DMS153 treated with DMSO at 0.1 percent for 48 hours (cell line): ENCODE measurements at regions not wholly inside any gene's neighbourhood (a gene's known extent, or its start where the extent isn't known, plus 50 kb on each side); places are given as distances from the start of the nearest gene placed in this dataset.

Experiments
- DNase-seq: peaks from one replicate; lab custom pipeline; 2025; ENCODE audit not compliant: unreplicated experiment; lab: John Stamatoyannopoulos, UW

DNA sequence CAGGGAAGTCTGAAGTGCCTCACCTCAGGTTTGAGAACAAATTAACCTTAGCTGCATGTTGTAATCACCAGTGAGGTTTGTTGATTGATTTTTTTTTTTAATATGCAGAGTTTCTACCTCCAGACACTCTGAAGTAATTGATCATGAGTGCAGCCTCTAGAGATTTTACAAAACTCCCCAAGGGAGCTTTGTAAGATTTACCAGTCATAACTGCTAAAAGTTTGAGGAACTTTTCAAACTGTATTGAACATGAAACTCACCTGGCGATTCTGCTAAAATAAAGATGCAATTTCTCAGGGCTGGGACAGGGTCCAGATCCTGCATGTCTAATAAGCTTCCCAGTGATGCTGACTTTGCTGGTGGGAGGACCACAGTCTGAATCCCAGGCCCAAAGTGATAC lies 339.6 kb upstream of the DCC start:
- no peak for DNase-seq

- DNase-seq, result no peak
These were observed 338.9 kb upstream of the DCC start for GRCh38 chr18:52001106-52001505.

DNA sequence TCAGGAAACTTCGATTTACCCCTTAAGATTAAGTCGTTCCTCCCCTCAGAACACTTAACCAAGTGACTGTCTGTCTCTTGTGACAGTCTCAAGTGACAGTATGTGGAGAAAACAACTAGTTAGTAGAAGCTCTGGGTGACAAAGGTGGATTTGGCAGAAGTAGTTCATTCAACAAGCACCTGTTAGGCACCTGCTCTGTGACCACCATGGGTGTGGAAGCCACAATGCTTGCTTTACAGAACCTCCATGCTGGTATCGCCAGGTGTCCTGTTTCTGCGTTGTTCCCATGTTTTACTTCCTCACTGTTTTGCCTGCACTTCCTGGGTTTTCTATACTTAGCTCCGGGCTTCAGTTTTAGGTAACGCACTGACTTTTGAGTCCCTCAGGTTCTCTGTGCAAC lies 337.4 kb upstream of the DCC start:
- no peak for DNase-seq

DNA sequence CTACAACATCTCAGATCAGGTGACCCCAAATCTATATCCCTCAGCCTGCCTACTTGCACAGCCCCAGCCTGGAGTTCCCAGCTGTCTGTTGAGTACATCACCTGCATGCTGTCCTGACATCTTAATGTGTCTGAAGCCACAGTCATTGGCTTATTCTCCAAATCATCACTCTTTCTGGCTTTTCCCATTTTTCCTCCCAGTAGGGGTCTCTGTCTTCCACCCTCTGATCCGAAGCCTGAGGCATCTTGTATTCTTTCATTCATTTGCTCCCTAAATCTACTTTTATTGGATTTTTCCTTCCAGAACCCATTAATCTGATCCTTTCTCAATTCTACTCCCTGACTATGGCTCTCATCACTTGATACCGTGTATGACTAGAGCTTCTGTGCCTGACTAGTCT lies 332.9 kb upstream of the DCC start:
- no peak for DNase-seq

- DNase-seq, result no peak
These were observed 331.7 kb upstream of the DCC start for GRCh38 chr18:52008330-52008729.

GRCh38 chr18:52008736-52009135 lies 331.3 kb upstream of the DCC start:
- DNase-seq, result no peak

GRCh38 chr18:52009958-52010357 lies 330.0 kb upstream of the DCC start:
- no peak for DNase-seq

GRCh38 chr18:52045946-52046675 lies 293.9 kb upstream of the DCC start:
- no peak for DNase-seq

DNA sequence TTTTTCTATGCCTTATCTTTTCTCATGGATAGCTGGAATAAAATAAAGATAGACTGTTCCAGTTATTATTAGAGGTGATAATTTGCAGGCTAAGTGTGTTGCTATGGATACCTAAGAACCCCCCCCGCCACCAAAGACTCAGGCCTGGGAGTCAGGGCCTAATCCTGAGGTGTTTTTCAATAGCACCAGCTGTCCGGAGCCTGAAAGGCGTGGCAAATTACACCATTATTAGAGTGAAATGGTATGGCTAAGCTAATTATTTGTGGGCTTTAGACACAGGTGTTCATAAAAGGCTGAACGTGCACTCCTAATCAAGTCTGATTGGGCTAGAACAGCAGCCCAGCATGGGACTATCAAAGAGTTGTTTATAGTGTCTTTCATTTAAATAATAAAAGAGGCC lies 293.2 kb upstream of the DCC start:
- no peak for DNase-seq

- DNase-seq, result no peak
These were observed 285.7 kb upstream of the DCC start for GRCh38 chr18:52054324-52054723.

GRCh38 chr18:52060607-52061304 lies 279.2 kb upstream of the DCC start:
- no peak for DNase-seq

- no peak for DNase-seq
These were observed 276.1 kb upstream of the DCC start for GRCh38 chr18:52063923-52064322.

DNA sequence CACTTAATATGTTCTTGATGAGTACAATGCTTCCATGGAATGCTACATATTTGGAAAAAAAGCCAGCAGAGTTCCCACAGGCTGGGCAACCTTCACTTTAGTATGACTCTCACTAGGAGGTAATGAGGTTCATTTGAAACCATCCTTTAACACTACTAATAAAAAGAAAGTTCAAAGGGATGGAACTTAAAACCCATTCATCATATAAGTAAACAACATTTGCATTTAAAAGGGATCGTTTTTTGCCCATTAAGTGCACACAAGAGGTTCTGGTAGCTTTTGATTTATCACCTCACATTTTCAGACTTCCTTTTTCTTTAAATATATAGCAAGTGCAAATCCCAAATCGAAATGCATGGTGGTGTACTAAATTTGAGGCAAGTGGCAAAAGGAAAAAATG lies 270.8 kb upstream of the DCC start:
- DNase-seq, result no peak

GRCh38 chr18:52070291-52070756 lies 269.7 kb upstream of the DCC start:
- no peak for DNase-seq

DNA sequence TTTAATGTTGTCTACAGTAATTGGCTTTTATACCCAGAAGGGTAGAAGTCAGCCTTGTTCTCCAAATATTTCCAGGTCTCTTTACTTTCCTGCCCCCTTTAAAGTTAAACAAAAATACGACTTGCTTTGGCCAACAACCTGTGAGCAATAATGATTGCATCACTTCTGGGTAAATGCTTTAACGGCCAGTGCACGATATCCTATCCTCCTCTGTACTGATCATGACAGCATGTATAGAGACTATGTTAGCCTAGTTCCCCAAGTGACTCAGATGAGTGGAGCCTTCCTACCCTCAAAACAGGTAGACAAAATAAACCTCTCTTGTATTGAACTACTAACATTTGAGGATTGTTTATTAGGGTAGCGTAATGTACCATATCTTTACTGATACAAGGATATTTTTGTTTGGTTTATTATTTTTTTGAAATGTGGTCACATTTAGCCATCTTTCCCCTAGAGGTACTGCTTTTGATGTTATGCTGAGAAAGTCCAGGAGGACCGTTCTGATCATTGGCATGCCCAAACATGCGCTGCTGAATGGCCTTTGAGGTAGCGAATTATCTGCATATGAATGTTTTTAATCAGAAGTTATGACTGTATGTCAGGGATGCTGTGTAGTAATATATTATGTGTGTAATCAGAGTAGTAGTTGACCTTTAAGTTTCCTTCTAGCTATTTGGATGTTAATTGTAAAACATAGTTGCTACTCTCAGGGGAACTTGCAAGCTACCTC lies 262.6 kb upstream of the DCC start:
- DNase-seq, result no peak

GRCh38 chr18:52082246-52082645 lies 257.8 kb upstream of the DCC start:
- no peak for DNase-seq

DNA sequence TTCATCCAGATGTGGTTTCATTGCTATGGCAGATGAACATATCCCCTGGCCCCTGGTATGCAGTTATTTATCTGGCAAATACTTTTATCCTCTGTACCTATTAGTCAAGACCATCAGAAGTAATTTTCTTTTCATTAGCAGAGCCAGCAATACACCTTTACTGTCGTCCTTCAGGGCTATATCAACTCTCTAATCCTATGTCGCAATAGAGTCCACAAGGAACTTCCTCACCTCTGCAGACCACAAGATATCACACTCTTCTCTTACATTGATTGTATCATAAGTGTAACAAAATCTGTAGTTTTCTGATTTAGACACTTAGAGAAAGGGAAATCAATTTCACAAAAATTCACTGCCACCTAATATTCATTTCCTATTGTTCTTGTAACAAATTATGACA lies 252.9 kb upstream of the DCC start:
- no peak for DNase-seq

DNA sequence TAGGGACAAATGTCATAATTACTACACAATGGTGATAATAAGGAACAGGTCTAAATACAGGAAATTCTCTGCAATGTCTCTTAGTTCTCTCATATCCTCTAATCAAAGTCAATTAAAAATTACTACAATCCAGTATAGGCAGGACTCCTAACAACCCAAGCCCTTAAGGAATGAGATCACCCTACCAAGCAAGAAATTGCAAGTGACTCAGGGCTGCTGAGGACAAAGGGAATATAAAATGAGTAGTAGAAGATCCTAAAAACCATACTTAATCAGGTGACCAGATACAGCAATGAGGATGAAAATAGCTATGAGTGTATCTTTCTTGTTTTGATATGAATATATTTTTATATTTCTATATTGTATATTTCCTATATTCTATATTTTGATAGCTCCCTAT lies 250.0 kb upstream of the DCC start:
- DNase-seq, result no peak

- no peak for DNase-seq
These were observed 246.8 kb upstream of the DCC start for GRCh38 chr18:52093171-52093570.

DNA sequence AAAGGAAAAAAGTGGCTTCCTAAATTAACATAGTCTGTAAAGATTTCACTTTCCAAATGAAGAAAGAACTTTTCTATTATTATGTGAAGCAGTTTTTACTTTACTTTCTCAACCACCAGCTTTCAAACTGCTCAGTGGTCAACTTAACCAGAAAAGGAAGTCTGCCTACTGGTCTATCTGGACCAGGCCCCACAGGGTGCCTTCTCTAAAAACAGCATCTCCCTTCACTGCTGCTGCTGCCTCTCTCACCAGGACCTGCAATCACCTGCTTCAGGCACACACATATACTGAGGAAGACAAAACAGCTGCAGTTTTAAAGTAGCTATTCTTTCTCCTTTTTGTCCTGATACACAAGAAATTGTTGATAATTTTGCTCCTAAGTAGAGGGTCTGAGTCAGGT lies 221.3 kb upstream of the DCC start:
- DNase-seq, result no peak

DNA sequence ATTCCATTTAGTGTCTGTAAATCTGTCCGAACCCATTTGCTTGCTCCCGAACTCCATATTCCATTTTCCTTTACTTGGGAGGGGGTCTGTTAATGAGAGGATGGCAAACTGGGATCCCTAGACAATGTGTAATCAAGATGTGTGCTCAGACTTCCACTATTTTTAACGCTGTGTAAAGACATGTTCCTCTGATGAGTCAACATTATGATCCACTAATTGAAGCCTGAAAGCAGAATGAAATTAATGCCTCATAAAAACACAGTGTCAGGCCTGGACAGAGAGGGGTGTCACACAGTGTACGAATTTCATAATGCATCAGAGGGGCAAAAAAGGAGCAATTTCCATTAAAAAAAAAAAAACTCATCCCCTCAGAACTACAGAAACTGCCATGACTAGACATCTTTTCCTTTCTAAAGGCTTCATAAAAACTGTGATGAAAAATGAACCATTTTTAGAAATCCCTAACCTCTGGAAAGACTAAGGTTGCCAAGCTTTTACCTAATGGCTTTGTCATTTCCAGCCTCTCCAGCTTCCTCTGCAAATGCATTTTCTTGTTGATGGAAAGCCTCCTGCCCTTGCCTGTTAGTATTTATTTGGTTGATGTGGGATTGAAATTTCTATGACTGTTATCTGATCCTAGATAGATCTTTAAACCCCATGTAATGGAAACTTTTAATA lies 209.2 kb upstream of the DCC start:
- DNase-seq, result no peak

DNA sequence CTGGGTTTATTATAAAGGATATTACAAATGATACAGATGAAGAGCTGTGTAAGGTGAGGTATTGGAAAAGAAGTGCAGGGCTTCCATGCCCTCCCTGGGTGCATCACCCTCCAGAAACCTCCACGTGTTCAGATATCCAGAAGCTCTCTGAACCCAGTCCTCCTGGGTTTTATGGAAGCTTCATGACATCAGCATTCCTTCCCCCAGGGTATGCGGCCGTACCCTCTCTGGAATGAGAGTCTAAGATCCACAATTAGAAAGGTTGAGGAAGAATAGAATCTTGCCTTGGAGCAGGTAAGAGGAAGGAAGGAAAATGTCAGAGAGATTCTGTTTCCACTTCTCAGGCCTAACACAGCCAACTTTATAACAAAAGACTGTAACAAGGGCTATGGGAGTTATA lies 208.2 kb upstream of the DCC start:
- DNase-seq, result no peak
